Endothelial cell of hepatic sinusoid (primary cell): ENCODE measurements at regions not wholly inside any gene's neighbourhood (a gene's known extent, or its start where the extent isn't known, plus 50 kb on each side); places are given as distances from the start of the nearest gene placed in this dataset.
"Not testable (repeated sequence)": the region's sequence is repeated elsewhere in the genome, so short reads cannot be mapped to it uniquely, and the experiment has no call there.

ENCODE experiments used
- in situ Hi-C: cut with HindIII; loops from 2 replicates; pipeline ENCODE4 v1.10.0; 2017; ENCODE audit warnings: low sequenced_read_pairs

DNA sequence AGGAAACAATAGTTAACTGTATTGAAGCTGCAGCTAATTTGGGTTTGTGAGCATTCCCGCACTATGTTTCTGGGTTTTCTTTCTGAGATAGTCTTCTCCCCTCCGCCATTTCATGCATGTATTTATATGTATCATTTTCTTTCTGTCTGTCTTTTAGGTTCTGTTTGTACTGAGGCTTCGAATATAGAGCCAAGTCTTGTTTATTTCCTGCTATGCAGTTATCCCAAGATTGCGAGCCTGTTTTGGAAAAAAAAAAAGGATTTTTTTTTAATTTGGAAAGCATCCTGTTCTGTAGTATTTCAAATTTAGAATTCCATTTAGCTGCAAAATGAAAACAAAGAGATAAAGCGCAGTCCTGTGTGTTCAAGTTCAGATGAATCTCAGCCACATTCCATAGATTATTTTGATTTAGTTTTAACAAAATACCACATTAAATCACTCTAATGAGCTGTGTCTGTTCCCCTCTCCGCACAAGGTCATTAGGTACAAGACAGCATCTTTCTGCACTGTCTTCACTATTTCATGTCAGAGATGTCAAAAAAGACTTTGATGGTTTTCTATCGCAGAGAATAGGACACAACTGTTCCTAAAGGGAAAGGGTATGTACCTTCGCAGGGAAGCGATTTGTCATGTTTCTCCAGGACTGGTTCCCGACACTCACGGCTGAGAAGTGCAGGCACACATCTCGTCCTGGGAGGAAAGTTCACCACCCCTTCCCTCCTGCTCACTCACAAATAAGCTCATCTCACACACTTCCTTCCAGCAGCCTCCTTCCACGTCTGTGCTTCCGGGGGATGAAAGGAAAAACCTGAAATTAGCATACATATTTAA lies 443.4 kb downstream of the ZNF516 start:
- in situ Hi-C loops: no loop called here

DNA sequence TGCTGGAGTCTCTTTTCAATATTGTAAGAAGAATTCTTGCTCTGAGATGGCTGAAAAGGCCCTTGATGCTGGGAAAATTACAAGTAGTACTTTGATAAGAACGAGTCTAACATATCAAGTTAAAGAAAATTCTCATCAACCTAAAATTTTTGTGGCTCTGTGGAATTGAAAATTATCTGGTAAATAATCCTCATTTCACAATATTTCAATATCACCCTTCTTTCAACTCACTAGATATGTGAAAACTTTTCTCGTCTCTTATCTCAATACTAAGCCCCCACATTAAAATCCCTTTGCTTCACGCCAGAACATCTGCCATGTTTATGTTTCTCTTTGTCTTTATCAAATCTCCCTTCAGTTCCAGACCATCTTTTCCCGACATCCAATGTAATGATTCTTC lies 448.8 kb downstream of the ZNF516 start:
- in situ Hi-C loops: no loop called here

DNA sequence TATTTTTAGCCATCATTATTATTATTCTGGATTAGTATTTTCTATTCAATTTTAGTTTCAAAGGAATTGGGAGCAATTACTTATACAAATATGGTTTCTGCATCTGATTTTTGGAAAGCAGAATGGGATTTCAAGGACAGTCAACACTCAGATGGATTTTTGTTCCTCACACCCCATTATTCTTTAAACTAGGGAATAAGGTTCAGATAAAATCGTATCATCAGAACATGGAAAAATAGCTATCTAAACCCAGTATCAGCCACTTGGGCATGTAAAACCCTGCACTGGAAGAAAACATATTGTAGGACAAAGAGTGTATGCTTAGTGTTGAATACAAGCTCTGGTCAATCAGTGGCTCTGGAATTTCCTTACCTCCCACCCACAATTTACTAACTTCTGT lies 452.5 kb downstream of the ZNF516 start:
- in situ Hi-C loops: no loop called here

DNA sequence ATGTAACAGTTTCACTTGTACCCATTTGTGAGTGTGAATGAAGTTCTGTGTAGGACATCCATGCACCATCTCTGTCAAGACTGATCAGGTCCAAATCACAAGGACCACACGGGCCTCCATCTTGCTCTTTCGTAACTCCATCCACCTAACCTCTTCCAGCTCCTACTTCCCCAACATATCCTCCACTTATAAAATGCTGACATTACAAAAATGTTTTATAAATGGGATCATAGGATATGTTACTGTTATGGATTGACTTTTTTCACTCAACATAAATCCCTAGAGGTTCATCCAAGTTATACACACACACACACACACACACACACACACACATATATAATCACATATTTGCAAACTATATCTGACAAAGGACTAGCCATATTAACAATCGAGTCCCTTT lies 476.8 kb downstream of the ZNF516 start:
- in situ Hi-C loops: no loop called here

DNA sequence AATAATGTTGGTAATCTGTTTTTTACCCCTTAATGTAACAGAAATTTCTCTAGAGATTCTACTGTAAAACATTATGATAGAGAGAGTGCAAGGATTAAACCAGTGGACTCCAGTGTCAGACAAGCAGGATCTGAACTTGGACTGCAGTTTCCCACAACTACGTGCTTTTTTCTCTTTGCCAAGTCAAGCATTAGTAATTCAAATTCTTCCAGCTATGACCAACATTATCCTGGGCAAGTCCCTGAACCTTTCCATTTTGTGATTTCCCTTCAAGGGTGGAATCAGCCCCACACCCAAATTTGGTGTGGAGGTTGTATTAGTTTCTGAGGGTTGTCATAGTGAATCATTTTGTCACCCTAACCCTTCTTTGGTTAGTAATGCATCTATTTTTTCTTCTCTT lies 482.0 kb downstream of the ZNF516 start:
- in situ Hi-C loops: no loop called here

DNA sequence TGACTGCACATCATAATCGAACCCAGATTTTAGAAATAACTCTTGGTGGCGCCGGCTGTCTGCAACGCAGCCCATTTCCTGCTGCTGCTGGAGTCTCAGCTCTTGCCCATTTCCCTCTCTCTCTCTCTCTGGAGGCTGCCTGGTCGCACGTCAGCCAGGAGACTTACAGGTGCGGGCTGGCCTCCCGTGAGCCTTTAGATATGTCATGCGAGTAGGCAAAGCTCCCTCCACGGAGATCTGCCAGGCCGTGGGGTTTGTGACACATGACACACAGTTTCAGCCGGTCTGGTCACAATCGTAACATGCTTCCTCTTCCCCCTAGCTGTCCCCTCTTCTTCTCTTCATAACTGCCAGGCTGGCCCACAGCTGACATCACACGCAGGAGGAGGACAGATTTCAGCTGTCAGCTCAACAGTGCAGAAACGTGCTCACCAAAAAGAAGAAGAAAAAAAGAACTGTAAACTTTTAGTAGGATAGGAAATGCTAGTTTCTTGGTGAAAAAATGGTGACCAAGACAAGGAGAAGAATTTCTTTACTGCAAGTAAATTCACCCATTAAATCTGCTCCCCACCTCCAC lies 489.3 kb downstream of the ZNF516 start:
- in situ Hi-C loops: no loop called here

DNA sequence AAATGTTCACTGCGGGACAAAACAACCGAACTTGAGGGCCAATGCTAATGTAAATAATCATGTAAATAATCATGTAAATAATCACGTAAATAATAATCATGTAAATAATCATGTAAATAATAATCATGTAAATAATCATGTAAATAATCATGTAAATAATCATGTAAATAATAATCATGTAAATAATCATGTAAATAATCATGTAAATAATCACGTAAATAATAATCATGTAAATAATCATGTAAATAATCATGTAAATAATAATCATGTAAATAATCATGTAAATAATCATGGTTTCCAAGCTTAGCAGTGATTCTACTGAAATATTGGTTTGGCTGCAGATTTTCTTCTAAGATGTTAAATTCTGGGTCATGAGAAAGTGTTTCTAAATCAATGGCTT lies 507.1 kb downstream of the ZNF516 start:
- in situ Hi-C loops: not testable (repeated sequence)

DNA sequence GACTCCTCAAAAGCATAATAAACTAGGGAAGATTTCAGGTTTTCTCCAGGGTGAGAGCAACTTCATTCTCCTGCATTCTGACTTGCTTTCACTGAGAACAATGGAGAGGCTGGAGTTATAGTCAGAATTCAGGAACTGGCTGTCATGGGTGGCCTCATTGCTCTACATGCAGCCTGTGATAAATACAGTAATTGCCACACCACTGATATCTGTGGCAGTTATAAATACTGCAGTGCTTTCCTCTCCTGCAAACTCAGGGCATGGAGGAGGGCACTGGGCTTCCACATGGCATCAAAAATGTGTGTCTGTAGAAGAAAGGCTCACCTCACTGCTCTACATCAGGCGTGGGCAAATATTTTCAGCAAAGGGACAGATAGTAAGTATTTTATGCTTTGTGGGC lies 510.2 kb downstream of the ZNF516 start:
- in situ Hi-C loops: loop anchor here (5.0 kb wide), 1 partner anchor 68 kb away; no protein-coding TSS in a partner anchor

DNA sequence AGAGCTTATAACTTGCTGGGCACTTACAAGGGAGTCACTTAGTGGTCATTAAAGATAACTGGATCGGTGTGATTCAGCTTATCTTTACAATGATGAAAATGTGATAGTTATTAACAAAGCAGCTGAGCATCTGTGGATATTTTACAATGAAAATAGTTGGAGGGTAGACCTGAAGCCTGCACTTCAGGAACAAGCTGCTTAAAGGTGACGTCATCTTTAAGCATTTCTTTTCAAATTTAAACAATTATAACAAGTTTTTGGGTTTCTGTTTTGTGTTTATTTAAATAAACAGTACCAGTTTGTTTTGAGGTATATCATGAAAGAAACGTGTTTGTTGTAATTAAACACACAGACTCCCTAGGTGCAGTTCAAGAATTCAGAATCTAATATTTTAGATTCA lies 513.9 kb downstream of the ZNF516 start:
- in situ Hi-C loops: loop anchor here (5.0 kb wide), 1 partner anchor 64 kb away; no protein-coding TSS in a partner anchor

DNA sequence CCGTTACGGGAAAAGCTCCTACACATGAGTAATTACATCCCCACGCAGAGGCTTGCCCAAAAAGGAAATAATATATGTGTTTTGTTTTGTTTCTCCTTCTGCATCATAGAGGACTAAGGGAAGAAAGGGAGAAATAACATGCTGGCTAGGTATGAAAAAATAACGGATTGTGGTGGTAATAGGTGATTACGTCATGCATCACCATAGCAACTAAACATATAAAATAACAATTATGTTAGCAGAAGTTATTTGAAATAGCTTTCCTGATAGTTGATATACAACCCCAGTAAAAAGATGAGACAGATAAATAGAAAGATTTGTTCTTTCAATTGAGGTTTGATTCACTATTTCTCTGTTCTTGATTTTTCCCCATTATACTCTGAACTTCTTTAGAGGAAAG lies 518.0 kb downstream of the ZNF516 start:
- in situ Hi-C loops: no loop called here

DNA sequence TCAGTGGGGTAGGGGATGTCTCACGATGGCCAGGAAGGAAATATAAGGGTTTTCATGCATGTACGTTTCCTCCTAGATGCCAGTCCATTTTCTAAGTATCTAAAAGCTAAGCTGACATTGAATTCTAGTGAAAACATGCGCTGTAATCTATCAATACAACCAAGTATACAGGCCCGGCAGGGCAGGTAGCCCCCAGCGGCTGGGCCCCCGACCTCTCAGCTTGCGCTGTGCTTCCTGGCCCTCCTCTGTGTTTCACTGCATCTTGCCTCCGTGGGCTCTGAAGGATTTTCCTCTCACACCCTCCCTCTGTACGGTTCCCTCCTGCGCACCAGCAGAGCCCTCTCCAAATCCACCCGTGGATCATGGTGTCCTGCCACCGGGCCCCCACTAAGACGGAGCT lies 524.8 kb downstream of the ZNF516 start:
- in situ Hi-C loops: no loop called here

DNA sequence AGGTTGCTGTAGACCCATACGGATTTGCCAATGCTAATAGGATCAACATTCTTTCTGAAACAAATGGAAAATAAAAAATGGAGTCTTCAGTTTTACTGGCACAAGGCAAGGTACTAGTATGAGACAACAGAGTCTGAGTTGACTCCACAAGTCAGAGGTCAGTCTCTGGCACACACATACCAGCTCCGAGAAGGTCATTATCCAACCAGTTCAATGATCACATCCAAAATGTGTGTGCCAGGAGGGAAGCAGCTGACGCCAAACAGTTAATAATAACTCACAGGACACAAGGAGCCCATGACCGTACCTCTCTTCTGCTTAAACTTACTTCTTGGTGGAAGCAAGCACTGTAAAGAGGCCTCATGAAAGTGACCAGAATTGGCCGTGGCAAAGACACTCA lies 528.6 kb downstream of the ZNF516 start:
- in situ Hi-C loops: no loop called here

DNA sequence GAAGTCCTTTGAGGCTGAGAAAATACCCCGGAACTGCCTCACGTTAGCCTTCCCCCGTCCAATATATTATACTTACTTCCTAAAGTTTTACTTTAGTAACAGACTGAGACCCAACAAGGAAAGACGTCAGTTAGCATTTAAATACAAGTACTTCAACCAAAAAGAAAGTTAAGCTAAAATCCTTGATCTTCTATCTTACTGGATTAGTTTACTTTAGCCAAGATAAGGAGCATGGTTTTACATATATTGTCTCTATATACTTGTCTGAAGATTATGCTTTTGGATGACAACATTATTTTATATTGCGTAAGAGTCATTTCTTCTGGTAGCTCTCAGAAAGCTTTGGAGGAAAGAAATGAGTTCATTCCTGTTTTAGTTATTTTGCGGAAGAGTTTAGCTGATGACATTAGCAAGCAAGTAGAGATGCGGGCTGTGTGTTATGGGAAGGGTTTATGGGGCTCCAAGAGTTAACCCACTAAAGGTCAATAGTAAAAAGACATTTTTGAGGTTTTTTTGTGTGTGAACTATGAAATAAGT lies 532.9 kb downstream of the ZNF516 start:
- in situ Hi-C loops: no loop called here

DNA sequence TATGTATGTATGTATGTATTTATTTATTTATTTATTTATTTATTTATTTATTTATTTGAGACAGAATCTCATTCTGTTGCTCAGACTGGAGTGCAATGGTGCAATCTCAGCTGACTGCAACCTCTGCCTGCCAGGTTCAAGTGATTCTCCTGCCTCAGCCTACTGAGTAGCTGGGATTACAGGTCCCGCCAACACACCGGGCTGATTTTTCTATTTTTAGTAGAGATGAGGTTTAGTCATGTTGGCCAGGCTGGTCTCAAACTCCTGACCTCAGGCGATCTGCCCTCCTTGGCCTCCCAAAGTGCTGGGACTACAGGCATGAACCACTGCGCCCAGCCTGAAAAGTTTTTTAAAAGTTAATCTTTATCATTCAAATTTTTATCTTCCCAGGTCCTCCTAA lies 532.9 kb upstream of the SMIM21 start:
- in situ Hi-C loops: not testable (repeated sequence)

DNA sequence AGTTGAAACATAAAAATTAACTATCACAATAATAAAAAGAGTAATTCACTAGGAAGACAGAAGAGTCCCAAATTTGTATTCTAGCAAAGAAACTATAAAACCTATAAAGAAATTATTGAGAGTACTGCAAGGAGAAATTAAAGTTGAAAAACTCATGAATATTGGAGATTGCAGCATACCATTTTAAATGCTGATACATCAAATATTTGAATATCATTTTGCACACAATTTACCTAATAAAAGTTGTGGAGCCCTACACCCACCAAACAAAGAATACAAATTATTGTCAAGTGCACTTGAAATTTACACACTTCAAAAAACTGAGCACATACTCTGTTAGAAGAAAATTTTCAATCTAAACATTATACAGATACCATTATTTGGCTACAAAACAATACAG lies 531.6 kb upstream of the SMIM21 start:
- in situ Hi-C loops: no loop called here

DNA sequence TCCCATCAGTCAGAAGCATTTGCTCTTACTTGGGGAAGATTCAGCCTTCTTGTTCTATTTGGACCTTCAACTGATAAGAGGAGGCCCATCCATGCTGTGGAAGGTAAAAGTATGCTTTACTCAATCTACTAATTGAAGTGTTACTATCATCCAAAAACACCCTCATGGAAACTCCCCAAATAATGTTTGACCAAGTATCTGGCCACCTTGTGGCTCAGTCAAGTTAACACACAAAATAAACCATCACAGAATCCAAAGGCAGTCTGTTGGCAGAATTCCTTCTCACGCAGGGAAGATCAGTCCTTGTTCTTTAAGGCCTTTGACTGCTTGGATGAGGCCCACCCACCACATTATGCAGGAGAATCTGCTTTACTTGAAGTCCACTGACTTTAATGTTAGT lies 531.2 kb upstream of the SMIM21 start:
- in situ Hi-C loops: no loop called here

DNA sequence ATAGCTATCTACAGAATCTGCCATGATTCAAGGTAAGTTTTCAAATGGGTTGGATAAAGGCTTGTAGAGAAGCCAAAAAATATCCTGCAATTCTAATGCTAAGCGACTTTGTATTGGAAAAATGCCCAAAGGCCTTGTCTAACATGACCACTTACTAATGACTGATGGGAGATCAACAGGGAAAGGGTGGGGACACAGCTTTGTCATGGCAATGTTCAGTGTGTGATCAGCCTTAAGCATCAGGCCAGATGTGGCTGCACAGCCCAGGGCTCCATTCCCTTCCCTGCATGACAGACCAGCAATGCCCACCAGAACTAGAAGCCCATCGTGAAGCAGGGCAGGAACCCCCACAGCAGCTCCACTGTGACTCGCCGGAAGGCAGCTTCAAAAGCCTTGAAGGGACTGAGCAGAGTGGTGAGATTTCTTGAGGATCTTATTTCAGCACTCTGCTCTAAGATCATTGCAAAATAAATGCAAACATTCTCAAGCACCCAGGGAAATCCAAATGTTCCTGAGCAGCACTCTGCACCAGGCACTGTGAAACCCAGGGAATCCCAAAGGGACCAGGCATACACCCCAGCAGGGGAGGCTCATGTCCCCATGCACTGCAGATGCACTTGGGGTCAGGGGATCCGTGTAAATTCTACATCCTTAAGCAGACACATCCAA lies 517.9 kb upstream of the SMIM21 start:
- in situ Hi-C loops: no loop called here

DNA sequence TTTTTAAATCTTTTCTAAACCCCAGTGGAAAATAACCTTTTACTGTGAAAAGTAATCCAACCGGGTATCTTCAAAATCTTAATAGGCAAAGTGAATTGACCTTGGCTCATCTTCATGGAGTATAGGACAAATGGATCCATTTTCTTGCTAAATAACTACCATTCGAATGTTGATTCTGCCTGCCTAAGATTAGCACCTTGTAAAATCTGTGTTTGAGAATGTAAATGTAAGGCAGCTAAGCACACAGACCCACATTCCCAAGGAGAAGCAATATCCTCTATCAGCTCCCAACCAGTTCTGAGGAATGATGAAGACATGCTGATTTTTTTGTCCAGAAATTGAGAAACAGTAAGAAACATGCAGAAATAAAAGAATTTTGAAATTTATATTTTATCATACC lies 509.8 kb upstream of the SMIM21 start:
- in situ Hi-C loops: no loop called here

DNA sequence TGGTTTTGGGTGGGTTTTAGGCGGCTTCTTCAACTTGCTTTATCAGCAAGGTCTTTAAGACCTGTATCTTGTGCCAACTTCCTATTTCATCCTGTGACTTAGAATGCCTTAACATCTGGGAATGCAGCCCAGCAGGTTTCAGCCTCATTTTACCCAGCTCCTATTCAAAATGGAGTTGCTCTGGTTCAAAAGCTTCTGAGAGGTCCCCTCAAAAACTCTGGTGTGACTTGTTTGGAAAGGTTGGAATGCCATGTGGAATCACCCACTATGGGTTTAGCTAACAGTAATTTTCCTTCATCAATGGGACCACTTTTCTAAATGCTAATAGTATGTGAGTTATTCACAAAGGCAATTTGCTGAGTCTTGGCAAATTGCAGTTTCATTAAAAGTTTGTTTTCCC lies 509.4 kb upstream of the SMIM21 start:
- in situ Hi-C loops: no loop called here

DNA sequence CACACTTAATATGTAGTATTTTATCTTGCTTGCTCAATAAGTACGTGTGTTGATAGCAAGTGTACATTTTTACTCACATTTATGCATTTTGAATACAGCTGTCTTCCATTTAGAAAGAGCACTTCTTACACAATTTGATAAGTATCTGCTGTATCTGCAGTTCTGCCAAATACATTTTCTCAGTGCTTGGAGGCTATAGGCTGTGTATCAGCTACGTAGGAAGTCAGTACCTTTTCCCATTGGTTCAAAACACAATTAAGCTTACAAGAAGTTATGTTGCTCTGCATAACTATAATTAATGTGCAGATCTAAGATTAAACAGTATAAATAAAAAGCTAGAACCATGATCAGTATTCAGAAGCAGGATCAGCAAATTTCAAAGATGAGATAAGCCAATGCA lies 503.6 kb upstream of the SMIM21 start:
- in situ Hi-C loops: no loop called here

DNA sequence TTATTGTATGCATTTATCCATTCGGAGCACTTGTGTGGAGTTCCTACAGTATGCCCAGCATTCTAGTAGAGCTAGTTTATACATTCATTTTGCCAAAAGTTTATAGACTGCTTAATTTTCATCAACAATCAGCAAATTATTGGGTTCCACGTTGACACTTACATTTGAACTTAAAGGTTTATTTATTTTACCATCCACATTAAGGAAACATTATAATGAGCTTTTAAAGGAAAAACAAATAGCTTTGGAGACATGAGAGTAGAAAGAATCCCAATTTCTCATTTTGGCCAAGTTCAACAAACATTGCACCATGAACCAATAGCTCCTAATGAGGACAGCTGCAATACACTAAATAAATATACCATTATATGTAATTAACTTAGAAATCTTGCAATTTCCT lies 501.2 kb upstream of the SMIM21 start:
- in situ Hi-C loops: no loop called here

DNA sequence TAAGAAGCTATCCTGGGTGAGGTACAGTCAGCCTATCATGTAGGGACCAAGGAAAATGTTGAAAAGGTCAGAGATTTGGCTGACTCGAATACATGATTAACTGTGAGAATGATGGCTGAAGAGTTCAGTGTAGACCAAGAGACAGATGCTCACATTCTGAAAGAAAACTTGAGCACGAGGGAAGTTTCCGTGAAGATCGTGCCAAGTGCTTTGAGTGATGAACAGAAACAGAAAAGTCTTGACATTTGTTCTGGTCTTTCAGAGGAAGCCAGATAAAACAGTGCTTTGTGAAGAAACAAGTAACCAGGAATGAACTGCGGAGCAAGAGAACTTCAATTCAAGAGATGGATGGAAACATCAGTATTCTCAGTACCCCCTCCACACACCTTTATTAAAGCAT lies 500.3 kb upstream of the SMIM21 start:
- in situ Hi-C loops: no loop called here
